HEK293 (cell line): ENCODE measurements at regions not wholly inside any gene's neighbourhood (a gene's known extent, or its start where the extent isn't known, plus 50 kb on each side); places are given as distances from the start of the nearest gene placed in this dataset.

Experiments used
- CTCF ChIA-PET: fragments of 350-600 bp; formaldehyde crosslinking; extraction: SDS; loops from one replicate; lab custom pipeline; 2021; ENCODE audit warnings: antibody characterized with exemption; lab: Yijun Ruan, JAX
- POLR2A ChIA-PET: fragments of 300-600 bp; formaldehyde crosslinking; extraction: SDS; loops from one replicate; lab custom pipeline; 2020; ENCODE audit warnings: antibody characterized with exemption, inconsistent platforms; lab: Yijun Ruan, JAX
- H3K27ac ChIP-seq: fragments of 200-500 bp; sonication (Bioruptor generic); 2 replicates; pipeline ENCODE4 v1.5.1; 2014; ENCODE audit warnings: low read depth, low read length, control low read depth, inconsistent platforms; ENCODE audit errors: extremely low read depth
- H3K36me3 ChIP-seq, 2 experiments: fragments of 200-500 bp in 1 of 2; sonication (Bioruptor generic) in 1 of 2; 1 replicate in 1 of 2; 2 replicates in 1 of 2; pipeline ENCODE4 v1.5.1; 2014 to 2017; ENCODE audit warnings: inconsistent platforms in 2 of 2, low read length in 2 of 2; ENCODE audit not compliant: control insufficient read depth in 2 of 2, insufficient read depth in 1 of 2
- H3K4me1 ChIP-seq: fragments of 200-500 bp; sonication (Bioruptor generic); 2 replicates; pipeline ENCODE4 v1.5.1; 2014; ENCODE audit warnings: mild to moderate bottlenecking, low read length, inconsistent platforms; ENCODE audit not compliant: control insufficient read depth, insufficient read depth
- H3K4me3 ChIP-seq: 2 replicates; pipeline ENCODE4 v1.5.1; 2011; ENCODE audit warnings: low read depth, mild to moderate bottlenecking, control low read depth, low read length, moderate library complexity
- H3K9me3 ChIP-seq: fragments of 200-500 bp; sonication (Bioruptor generic); 2 replicates; pipeline ENCODE4 v1.5.1; 2014; ENCODE audit warnings: low read depth, low read length, inconsistent platforms; ENCODE audit not compliant: control insufficient read depth, insufficient read depth
- BCL11B ChIP-seq: fragments of 450-650 bp; formaldehyde crosslinking; IDR thresholded peaks from 2 replicates; pipeline ENCODE4 v1.5.1; 2016; ENCODE audit warnings: low read depth, missing biosample characterization, missing genetic modification characterization
- HOXC10 ChIP-seq: sonication (generic); formaldehyde crosslinking; IDR thresholded peaks from 2 replicates; pipeline ENCODE4 v1.8.1; 2023; ENCODE audit warnings: mild to moderate bottlenecking, missing genetic modification reagents
- IKZF3 ChIP-seq: fragments of 450-650 bp; IDR thresholded peaks from 2 replicates; pipeline ENCODE4 v1.5.0; 2018; ENCODE audit warnings: missing biosample characterization, mild to moderate bottlenecking, missing genetic modification characterization, moderate library complexity
- KLF1 ChIP-seq: fragments of 450-650 bp; formaldehyde crosslinking; IDR thresholded peaks from 2 replicates; pipeline ENCODE4 v1.5.1; 2016; ENCODE audit warnings: missing biosample characterization, missing genetic modification characterization
- MEIS1 ChIP-seq: sonication (generic); formaldehyde crosslinking; IDR thresholded peaks from 2 replicates; pipeline ENCODE4 v1.8.1; 2022; ENCODE audit warnings: missing genetic modification reagents, mild to moderate bottlenecking, borderline replicate concordance
- OVOL3 ChIP-seq: fragments of 450-650 bp; formaldehyde crosslinking; IDR thresholded peaks from 2 replicates; pipeline ENCODE4 v1.5.1; 2016; ENCODE audit warnings: missing biosample characterization, missing genetic modification characterization
- PRDM2 ChIP-seq: fragments of 450-650 bp; formaldehyde crosslinking; IDR thresholded peaks from 2 replicates; pipeline ENCODE4 v1.5.1; 2016; ENCODE audit warnings: missing biosample characterization, missing genetic modification characterization, borderline replicate concordance
- ZBTB44 ChIP-seq: fragments of 450-650 bp; IDR thresholded peaks from 2 replicates; pipeline ENCODE4 v1.5.1; 2018; ENCODE audit warnings: missing biosample characterization, mild to moderate bottlenecking, missing genetic modification characterization
- ZEB2 ChIP-seq: fragments of 450-650 bp; formaldehyde crosslinking; IDR thresholded peaks from 2 replicates; pipeline ENCODE4 v1.5.1; 2016; ENCODE audit warnings: missing biosample characterization, missing genetic modification characterization
- ZNF133 ChIP-seq: fragments of 450-650 bp; formaldehyde crosslinking; IDR thresholded peaks from 2 replicates; pipeline ENCODE4 v1.5.1; 2016; ENCODE audit warnings: missing biosample characterization, missing genetic modification characterization
- ZNF16 ChIP-seq: fragments of 450-650 bp; formaldehyde crosslinking; IDR thresholded peaks from 2 replicates; pipeline ENCODE4 v1.5.1; 2016; ENCODE audit warnings: low read depth, missing biosample characterization, missing genetic modification characterization
- ZNF202 ChIP-seq: fragments of 450-650 bp; formaldehyde crosslinking; IDR thresholded peaks from 2 replicates; pipeline ENCODE4 v1.5.1; 2016; ENCODE audit warnings: missing biosample characterization, missing genetic modification characterization, borderline replicate concordance
- ZNF37A ChIP-seq: fragments of 450-650 bp; IDR thresholded peaks from 2 replicates; pipeline ENCODE4 v1.5.1; 2018; ENCODE audit warnings: missing biosample characterization, missing genetic modification characterization
- ZNF488 ChIP-seq: fragments of 450-650 bp; formaldehyde crosslinking; IDR thresholded peaks from 2 replicates; pipeline ENCODE4 v1.5.1; 2016; ENCODE audit warnings: missing biosample characterization, missing genetic modification characterization
- ZNF610 ChIP-seq: fragments of 450-650 bp; formaldehyde crosslinking; IDR thresholded peaks from 2 replicates; pipeline ENCODE4 v1.5.1; 2016; ENCODE audit warnings: missing biosample characterization, missing genetic modification characterization, borderline replicate concordance
- ZNF768 ChIP-seq: fragments of 450-650 bp; formaldehyde crosslinking; IDR thresholded peaks from 2 replicates; pipeline ENCODE4 v1.5.1; 2018; ENCODE audit warnings: missing biosample characterization, mild to moderate bottlenecking, missing genetic modification characterization
- ZNF776 ChIP-seq: fragments of 450-650 bp; formaldehyde crosslinking; IDR thresholded peaks from 2 replicates; pipeline ENCODE4 v1.5.0; 2017; ENCODE audit warnings: missing biosample characterization, missing genetic modification characterization, borderline replicate concordance
- TF ChIP-seq, protein P1 (sequence below): fragments of 450-650 bp; formaldehyde crosslinking; IDR thresholded peaks from 2 replicates; pipeline ENCODE4 v1.5.1; 2016; ENCODE audit warnings: missing biosample characterization, missing genetic modification characterization
- TF ChIP-seq, protein P2 (sequence below): fragments of 450-650 bp; formaldehyde crosslinking; conservative IDR thresholded peaks from 2 replicates; pipeline ENCODE4 v1.5.1; 2016; ENCODE audit warnings: low read depth, missing biosample characterization, missing genetic modification characterization
- TF ChIP-seq, protein P3 (sequence below): fragments of 450-650 bp; formaldehyde crosslinking; IDR thresholded peaks from 2 replicates; pipeline ENCODE4 v1.5.1; 2017; ENCODE audit warnings: missing biosample characterization, missing genetic modification characterization

DNA sequence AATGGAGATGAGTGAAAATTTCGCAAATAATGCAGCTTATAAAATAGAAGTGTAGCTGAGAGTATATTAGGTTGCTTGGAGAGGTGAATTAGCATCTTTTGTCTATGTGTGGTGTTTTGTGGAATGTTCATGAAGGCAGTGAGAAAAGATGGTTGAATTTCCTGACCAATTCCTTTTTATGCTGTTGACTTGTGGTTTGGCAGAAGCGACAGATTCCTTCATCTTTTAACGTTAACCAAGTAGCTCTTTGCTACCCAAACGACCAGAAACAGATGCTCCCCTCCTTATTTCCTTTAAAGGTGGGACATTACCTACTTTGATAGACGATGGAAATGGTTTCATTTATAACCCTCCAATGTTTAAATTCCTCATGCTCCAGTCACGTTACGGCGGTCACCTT is 390.5 kb downstream of the QKI start:
- no peak overlapping the region for H3K27ac ChIP-seq
- H3K36me3 ChIP-seq, result no peaks in the 10 kb centered on the region
- TF ChIP-seq ZNF133 (tag by site-specific recombination) (no peak), OVOL3 (tag by site-specific recombination) (no peak), ZNF488 (tag by site-specific recombination) (no peak), ZNF610 (tag by site-specific recombination) (no peak), ZNF37A (tag by site-specific recombination) (no peak), MEIS1 (CRISPR knock-in tag) (no peak), ZEB2 (no peak), PRDM2 (tag by site-specific recombination) (no peak), ZBTB44 (tag by site-specific recombination) (no peak), ZNF202 (tag by site-specific recombination) (no peak), ZNF16 (tag by site-specific recombination) (no peak), IKZF3 (tag by site-specific recombination) (no peak), ZNF768 (tag by site-specific recombination) (no peak), ZNF776 (tag by site-specific recombination) (no peak), KLF1 (no peak), BCL11B (no peak), HOXC10 (CRISPR knock-in tag) (no peak)
- TF ChIP-seq, protein P1, sequence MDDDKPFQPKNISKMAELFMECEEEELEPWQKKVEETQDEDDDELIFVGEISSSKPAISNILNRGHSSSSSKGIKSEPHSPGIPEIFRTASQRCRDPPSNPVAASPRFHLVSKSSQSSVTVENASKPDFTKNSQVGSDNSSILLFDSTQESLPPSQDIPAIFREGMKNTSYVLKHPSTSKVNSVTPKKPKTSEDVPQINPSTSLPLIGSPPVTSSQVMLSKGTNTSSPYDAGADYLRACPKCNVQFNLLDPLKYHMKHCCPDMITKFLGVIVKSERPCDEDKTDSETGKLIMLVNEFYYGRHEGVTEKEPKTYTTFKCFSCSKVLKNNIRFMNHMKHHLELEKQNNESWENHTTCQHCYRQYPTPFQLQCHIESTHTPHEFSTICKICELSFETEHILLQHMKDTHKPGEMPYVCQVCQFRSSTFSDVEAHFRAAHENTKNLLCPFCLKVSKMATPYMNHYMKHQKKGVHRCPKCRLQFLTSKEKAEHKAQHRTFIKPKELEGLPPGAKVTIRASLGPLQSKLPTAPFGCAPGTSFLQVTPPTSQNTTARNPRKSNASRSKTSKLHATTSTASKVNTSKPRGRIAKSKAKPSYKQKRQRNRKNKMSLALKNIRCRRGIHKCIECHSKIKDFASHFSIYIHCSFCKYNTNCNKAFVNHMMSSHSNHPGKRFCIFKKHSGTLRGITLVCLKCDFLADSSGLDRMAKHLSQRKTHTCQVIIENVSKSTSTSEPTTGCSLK (tag by site-specific recombination), result no peak
- TF ChIP-seq, protein P2, sequence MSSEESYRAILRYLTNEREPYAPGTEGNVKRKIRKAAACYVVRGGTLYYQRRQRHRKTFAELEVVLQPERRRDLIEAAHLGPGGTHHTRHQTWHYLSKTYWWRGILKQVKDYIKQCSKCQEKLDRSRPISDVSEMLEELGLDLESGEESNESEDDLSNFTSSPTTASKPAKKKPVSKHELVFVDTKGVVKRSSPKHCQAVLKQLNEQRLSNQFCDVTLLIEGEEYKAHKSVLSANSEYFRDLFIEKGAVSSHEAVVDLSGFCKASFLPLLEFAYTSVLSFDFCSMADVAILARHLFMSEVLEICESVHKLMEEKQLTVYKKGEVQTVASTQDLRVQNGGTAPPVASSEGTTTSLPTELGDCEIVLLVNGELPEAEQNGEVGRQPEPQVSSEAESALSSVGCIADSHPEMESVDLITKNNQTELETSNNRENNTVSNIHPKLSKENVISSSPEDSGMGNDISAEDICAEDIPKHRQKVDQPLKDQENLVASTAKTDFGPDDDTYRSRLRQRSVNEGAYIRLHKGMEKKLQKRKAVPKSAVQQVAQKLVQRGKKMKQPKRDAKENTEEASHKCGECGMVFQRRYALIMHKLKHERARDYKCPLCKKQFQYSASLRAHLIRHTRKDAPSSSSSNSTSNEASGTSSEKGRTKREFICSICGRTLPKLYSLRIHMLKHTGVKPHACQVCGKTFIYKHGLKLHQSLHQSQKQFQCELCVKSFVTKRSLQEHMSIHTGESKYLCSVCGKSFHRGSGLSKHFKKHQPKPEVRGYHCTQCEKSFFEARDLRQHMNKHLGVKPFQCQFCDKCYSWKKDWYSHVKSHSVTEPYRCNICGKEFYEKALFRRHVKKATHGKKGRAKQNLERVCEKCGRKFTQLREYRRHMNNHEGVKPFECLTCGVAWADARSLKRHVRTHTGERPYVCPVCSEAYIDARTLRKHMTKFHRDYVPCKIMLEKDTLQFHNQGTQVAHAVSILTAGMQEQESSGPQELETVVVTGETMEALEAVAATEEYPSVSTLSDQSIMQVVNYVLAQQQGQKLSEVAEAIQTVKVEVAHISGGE (tag by site-specific recombination), result no peak
- TF ChIP-seq, protein P3, sequence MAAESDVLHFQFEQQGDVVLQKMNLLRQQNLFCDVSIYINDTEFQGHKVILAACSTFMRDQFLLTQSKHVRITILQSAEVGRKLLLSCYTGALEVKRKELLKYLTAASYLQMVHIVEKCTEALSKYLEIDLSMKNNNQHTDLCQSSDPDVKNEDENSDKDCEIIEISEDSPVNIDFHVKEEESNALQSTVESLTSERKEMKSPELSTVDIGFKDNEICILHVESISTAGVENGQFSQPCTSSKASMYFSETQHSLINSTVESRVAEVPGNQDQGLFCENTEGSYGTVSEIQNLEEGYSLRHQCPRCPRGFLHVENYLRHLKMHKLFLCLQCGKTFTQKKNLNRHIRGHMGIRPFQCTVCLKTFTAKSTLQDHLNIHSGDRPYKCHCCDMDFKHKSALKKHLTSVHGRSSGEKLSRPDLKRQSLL, result no peak
- ChIA-PET CTCF (no interaction called here), POLR2A (no interaction called here)
- no peaks in the 10 kb centered on the region for H3K4me1 ChIP-seq
- H3K9me3 ChIP-seq, result no peaks in the 10 kb centered on the region
- no peak overlapping the region for H3K4me3 ChIP-seq
